Globus pallidus (tissue), 1 donor: ENCODE measurements at regions not wholly inside any gene's neighbourhood (a gene's known extent, or its start where the extent isn't known, plus 50 kb on each side); places are given as distances from the start of the nearest gene placed in this dataset.

Source experiments
- DNase-seq: peaks from one replicate; pipeline ENCODE4 v3.0.0-alpha.2; 2015; ENCODE audit warnings: low spot score

DNA sequence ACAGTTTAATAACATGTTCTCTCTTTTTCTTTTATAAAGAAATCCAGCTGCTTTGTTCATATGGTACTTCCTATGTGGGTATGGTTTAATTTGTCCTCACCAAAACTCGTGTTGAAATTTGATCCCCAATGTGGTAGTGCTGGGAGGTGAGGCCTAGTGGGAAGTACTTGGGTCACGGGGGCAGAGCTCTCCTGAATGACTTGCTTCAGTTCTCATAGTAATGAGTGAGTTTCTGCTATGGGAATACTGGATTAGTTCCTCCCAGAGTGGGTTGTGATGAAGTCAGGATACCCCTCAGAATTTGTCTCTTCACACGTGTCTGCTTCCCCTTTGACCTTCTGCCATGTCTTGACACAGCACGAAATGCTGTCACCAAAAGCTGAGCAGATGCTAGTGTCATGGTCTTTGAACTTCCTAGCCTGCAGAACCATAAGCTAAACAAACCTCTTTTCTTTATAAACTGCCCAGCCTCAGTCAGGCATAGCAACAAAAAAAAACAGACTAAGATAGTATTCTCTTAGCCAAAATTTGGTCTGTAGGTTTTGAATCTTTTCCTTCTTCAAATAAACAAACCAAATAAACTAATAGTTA, 87.8 kb upstream of the HS3ST5 start:
- DNase-seq: no peak

DNA sequence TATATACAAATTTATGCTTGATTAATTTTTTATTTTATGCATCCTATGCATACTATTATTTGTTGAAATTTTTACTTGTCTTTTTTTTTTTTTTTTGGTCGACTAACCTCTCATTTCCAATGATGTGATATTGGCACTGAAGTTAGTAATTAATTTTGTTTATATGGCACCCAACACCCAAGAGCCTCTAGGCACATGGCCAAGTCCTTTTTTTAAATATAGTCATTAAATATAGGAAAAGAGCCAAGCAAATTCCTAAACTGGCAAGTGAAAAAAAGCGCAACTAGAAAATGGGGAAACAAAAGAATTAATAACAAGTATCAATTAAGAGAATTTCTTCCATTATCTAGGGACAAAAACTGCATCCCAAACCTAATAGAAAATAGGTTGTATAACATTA, 85.5 kb upstream of the HS3ST5 start:
- DNase-seq: no peak

DNA sequence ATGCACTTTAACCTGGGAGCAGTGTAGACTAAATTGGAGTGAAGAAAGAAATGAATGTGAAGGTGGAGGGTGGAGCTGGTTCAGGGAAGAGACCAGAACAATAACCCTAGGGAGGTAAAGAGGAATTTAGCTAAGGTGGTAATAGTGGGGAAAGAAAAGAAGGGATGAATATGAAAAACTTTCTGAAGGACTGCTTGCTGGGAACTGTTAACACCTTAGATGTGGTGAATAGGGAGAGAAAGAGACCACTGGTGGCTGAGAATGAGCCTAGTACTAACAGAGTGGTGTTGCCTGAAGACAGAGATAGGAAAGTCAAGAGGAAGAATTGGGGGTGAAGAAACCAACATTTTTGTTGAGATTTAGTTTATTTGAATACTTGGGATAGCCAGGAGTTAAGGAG, 78.4 kb upstream of the HS3ST5 start:
- DNase-seq: no peak

DNA sequence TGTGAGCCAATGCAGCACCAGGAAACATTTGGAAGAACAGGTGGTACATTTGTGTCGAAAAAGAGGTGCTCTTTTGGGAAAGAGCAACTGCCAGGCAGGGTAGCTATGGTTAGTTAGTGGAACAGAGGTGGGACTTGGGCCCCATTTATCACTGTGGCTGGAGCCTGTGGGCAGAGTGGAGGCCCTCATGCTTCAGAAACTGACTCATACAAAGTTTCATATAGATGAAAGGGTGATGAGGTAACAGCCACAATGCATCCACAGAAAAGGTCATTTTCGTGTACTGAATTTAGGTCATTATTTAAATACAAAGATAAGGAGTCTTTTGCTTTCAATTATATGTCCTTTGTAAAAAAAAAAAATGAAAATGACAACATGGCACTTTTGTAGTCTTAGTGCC, 76.4 kb upstream of the HS3ST5 start:
- DNase-seq: no peak

DNA sequence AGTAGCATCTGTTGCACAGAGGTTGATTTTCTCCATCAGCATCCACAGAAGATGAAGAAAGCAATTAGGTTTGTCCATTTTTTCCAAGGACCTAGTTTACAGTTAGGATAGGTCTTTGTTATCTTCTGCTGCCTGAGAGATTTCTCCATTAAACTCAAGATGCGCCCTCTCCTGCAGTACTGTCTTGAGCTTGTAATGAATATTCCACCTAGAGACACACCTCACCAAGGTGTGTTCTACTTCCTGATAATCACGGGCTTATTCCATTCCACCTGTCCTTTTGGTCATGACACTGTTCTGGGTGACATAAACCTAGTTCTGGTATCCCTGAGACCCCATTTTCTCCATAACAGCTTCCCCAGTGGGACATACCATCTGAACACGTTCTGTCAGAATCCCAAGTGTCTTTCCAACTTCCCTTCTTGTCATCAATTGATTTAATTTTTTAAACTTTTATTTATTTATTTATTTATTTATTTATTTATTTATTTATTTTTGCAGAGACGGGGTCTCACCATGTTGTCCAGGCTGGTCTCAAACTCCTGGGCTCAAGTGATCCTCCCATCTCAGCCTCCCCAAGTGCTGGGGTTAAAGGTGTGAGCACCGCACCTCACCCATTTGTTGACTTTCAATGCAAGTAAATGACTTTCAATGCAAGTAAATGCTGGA, 75.6 kb upstream of the HS3ST5 start:
- no peak for DNase-seq

DNA sequence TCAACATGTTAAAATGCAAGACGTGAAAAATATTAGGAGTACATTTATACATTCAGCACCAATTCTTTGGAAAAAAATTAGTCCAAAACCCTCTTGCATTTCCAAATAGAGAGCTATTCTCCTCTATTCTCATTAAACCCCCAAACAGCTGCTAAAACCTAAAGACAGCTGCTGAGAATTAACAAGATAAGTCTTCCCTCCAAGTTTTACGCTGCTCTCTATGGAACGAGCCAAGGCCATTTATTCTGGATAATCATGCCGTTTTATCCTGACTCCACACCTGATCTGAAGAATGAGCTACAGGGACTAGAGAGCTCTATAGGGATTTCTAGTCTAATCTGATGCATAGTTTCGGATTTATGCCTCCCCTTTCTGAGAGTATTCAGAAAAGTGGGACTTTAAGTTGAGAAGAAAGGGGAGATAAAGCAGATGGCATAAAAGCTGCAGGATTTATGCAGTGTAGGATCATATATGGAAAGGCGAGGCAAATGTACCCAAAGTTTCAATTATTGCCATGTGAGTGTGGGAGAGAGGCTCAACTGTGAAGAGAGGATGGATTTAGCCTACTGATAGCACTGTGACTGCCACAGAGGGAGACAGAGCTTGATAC, 64.7 kb upstream of the HS3ST5 start:
- DNase-seq: no peak

DNA sequence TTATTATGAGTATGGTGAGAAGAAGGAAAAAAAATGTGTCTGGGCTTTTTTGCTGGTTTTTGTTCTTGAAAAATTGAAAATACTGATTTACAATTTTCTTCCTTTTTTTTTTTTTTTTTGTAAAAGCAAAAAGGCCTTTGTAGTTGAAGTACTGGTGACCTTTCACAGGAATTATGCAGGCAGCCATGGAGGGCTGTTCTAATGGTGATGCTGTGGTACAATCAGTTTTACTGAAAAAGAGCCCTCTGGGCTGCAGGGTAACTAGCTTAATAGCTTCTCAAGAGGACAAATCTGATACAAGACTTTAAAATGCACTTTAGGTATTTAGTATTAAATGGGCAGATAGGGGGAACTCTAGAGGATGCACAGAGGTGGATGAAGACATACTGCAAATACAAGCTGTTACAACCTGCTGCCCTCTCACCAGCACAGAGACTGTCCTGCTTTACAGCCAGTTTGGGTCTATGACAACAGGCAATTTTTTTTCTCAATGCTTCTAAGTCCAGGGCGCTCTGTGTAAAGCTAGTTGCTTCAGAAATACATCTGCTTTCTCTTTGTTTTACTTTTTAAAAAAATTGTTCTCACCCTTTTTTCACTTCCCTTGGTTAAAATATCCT, 61.6 kb upstream of the HS3ST5 start:
- DNase-seq: no peak

DNA sequence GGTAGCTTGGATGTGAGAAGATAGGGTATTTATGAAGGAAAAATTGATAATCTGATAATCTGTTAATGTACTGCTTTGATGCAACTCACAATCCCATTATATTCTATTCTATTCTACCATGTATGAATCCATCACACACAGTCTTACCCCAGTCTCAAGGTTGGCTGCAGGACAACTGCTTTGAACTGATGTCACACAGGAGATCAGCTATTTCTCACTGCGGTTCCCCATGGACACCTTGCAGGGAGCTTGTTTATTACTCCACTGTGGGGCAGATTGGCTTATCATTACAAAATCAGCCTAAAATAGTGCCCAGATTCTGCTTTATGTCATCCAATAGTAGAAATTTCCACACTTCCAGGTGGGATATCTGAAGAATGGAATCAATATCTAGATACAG, 61.0 kb upstream of the HS3ST5 start:
- no peak for DNase-seq

DNA sequence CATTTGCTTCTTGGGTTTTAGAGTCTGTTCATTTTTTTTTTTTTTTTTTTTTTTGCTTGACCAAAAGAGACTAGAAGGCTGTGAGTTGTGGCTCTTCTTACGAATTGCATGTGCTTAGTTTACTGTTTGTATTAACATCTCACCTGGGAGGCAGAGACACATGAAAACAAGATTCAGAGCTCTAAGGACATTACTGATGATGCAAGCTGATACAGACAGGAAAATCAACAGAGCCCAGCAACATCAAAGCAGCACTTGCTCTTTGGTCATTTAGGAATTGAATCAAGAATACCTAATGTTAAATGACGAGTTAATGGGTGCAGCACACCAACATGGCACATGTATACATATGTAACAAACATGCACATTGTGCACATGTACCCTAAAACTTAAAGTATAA, 55.7 kb upstream of the HS3ST5 start:
- no peak for DNase-seq
